Mucosa of rectum (tissue), 2 donors: ENCODE measurements at regions not wholly inside any gene's neighbourhood (a gene's known extent, or its start where the extent isn't known, plus 50 kb on each side); places are given as distances from the start of the nearest gene placed in this dataset.

ENCODE experiments used
- H3K27ac ChIP-seq, 2 donors: one replicate each; pipeline ENCODE4 v1.7.0; 2013; ENCODE audit warnings: inconsistent platforms in 2 of 2, low read depth in 2 of 2, low read length in 2 of 2
- H3K27me3 ChIP-seq, 2 donors: one replicate each; pipeline ENCODE4 v1.7.0; 2013; ENCODE audit warnings: low read length in 2 of 2; ENCODE audit not compliant: control insufficient read depth in 2 of 2, insufficient read depth in 2 of 2
- H3K36me3 ChIP-seq, 2 donors: one replicate each; pipeline ENCODE4 v1.7.0; 2013; ENCODE audit warnings: low read length in 2 of 2; ENCODE audit not compliant: control insufficient read depth in 2 of 2, insufficient read depth in 2 of 2
- H3K4me1 ChIP-seq, 2 donors: one replicate each; pipeline ENCODE4 v1.7.0; 2013; ENCODE audit warnings: low read length in 2 of 2, mild to moderate bottlenecking in 1 of 2; ENCODE audit not compliant: control insufficient read depth in 2 of 2, insufficient read depth in 2 of 2
- H3K4me3 ChIP-seq, 2 donors: one replicate each; pipeline ENCODE4 v1.7.0; 2013; ENCODE audit warnings: low read length in 2 of 2
- H3K9ac ChIP-seq, 2 donors: one replicate each; pipeline ENCODE4 v1.7.0; 2013; ENCODE audit warnings: low read length in 2 of 2, low read depth in 1 of 2, mild to moderate bottlenecking in 1 of 2
- H3K9me3 ChIP-seq, 2 donors: one replicate each; pipeline ENCODE4 v1.7.0; 2013; ENCODE audit warnings: low read length in 2 of 2; ENCODE audit not compliant: control insufficient read depth in 2 of 2
- donor health status: healthy.
- donor health status: Normal muscosa, but diverticular disease.

DNA sequence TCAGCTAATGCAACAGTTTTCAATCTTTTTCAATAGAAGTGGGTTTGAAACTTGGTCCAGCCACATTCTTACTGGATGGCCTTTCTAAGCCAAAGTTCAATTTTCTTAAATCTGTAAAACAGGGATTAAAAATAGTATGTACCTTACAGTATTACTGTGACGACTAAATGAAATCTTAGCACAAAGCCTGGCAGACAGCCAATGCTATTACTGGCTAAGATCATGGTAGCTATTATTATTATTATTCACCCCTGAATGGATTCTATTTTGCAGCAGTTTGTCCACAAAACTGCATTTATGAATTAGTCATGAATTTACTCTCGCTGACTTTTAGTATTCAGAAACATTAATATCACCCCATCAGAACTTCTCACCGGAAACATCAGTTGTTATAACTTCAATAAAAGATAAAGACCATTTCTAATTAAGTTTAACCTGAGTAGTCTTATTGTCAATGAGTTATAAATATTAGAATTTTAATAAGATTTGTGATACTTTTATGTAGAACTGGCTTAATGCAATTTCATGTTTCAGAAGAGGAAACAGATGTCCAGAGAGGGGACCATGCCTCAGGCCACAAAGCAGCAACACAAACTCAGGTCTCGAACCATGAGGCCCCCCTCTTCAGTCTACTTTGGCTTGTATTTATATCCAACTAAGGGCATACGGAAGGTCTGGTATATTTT lies 468.2 kb downstream of the ARHGEF28 start:
- Histone ChIP-seq H3K4me1 (peaks cover 0 to 5% of the 10 kb centered on the region in 2 donors), H3K27ac (no peak overlapping the region), H3K4me3 (no peak overlapping the region), H3K9ac (no peak overlapping the region), H3K36me3 (no peaks in the 10 kb centered on the region), H3K9me3 (no peaks in the 10 kb centered on the region), H3K27me3 (no peaks in the 10 kb centered on the region)

DNA sequence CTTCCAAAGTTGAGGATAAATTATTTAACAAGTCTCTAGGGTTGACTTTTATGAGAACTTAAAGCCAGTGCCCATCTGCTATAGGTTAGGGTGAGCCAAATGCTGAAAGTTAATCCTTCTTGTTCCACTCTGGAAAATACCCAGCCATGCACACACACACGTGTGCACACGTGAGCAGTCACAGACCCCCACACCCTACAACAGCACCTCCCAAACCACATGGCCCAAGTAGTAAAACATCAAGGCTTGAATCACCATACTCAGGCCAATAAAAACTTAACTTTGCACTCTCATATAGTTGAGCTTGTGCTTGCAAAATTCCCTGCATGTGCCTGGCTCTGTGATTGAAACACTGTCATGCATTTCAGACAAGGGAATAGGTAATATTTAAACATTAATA lies 467.6 kb downstream of the ARHGEF28 start:
- Histone ChIP-seq H3K9ac (no peak overlapping the region), H3K27ac (no peak overlapping the region), H3K4me3 (no peak overlapping the region), H3K36me3 (no peaks in the 10 kb centered on the region), H3K4me1 (peaks cover 0 to 5% of the 10 kb centered on the region in 2 donors), H3K27me3 (no peaks in the 10 kb centered on the region), H3K9me3 (no peaks in the 10 kb centered on the region)

DNA sequence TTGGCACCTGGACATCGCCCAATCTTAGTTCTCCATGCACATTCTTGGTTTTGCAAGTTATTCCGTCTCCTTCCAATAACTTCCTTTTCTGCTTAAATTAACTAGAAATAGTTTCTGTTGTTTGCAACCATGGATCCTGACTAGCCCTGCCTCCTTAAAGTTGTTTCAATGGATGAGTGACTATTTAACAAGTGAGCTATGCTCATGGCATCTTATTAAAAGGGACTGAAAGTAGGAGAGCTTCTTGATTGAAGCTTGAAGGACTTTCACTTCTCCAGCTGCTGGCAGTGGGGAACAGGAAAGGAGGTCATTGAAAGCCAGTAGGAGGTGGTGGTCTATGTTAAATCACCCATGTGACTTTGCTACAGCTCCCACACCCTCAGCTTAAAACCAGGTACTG lies 466.8 kb downstream of the ARHGEF28 start:
- H3K9me3 ChIP-seq, result no peaks in the 10 kb centered on the region
- H3K4me1 ChIP-seq, result peaks cover 0 to 5% of the 10 kb centered on the region in 2 donors
- no peak overlapping the region for H3K9ac ChIP-seq
- H3K27ac ChIP-seq, result no peak overlapping the region
- no peaks in the 10 kb centered on the region for H3K27me3 ChIP-seq
- no peak overlapping the region for H3K4me3 ChIP-seq
- H3K36me3 ChIP-seq, result no peaks in the 10 kb centered on the region

DNA sequence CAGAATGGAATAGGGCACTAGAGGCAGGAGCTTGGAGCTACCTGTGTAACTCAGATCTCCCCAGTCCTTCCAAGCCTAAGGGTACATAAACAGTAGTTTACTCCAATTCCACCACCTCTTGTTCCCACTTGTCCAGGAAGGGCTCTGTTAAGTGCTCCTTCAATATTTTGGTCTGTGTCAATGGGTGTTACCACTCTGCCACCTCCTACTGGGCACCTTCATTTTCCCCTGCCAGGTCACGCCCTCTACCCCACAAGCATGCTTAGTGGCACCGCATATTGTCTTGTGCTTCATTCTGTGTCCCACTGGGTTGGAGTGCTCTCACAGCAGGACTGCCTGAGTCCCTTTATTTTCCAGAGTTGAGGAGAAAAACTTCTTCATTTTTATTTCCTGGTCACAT lies 459.8 kb downstream of the ARHGEF28 start:
- H3K27ac ChIP-seq, result no peak overlapping the region

GRCh38 chr5:74085186-74085585 lies 459.2 kb downstream of the ARHGEF28 start:
- Histone ChIP-seq H3K9ac (no peak overlapping the region), H3K4me3 (no peak overlapping the region), H3K4me1 (no peaks in the 10 kb centered on the region), H3K27ac (no peak overlapping the region), H3K9me3 (no peaks in the 10 kb centered on the region), H3K36me3 (no peaks in the 10 kb centered on the region), H3K27me3 (no peaks in the 10 kb centered on the region)

More for the DNA sequence above, 459.8 kb downstream of the ARHGEF28 start:
- Histone ChIP-seq H3K36me3 (no peaks in the 10 kb centered on the region), H3K4me1 (no peaks in the 10 kb centered on the region), H3K9me3 (no peaks in the 10 kb centered on the region), H3K9ac (no peak overlapping the region), H3K4me3 (no peak overlapping the region), H3K27me3 (no peaks in the 10 kb centered on the region)

DNA sequence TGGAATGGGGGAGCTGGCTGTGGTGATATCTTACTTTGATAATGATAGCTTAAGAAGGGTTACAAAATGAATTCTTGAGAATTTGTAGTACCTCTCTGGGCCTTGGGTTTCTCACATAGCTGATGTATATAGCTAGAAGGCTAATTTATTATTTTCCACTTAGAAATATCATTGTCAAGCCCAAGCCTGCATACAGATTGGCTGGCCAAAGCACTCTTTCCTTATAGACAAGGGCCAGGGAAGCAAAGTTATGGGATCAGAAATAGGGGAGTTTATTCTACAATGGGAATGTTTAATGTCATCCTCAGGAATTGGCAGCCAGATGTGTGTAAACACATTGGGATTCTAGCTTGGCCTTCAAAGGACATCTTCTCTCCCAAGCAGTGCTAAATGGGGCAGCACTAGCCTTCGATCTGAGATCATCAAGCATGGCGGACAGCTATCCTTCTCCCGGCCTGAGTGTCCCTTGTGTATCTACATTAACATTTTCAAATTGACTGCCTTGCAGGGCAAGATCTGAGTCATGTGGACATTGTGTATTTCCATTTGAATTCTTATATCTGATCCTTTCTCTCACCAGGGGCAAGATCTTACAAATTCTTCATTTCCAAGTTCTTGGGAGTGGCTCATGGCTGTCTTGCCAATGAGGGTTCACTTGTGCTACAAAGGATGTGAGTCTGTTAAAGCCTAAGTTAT lies 457.2 kb downstream of the ARHGEF28 start:
- Histone ChIP-seq H3K36me3 (no peaks in the 10 kb centered on the region), H3K4me3 (no peak overlapping the region), H3K27me3 (no peaks in the 10 kb centered on the region), H3K4me1 (no peaks in the 10 kb centered on the region), H3K27ac (no peak overlapping the region), H3K9me3 (no peaks in the 10 kb centered on the region), H3K9ac (no peak overlapping the region)

GRCh38 chr5:74082512-74083055 lies 456.6 kb downstream of the ARHGEF28 start:
- Histone ChIP-seq H3K27me3 (no peaks in the 10 kb centered on the region), H3K9me3 (no peaks in the 10 kb centered on the region), H3K27ac (no peak overlapping the region), H3K4me3 (no peak overlapping the region), H3K4me1 (no peaks in the 10 kb centered on the region), H3K36me3 (no peaks in the 10 kb centered on the region), H3K9ac (no peak overlapping the region)

DNA sequence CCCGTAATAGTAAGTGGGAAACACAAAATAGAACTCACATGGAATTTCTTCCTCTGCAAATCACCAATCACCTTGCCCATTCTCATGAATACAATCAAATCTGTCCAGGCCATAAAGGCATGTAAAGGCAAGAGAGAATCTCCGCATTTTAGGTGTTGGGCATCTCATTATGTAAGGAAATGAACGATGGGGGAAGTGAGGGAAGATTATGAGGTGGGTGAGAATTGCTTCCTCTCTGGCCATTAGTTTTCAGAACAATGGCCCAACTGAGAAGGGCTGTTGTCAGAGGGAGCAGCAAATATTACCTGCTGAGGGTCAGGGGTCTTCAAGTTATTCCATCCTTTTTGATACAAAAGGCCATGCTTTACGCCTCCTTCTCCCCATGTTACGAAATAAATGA lies 455.1 kb downstream of the ARHGEF28 start:
- no peaks in the 10 kb centered on the region for H3K36me3 ChIP-seq
- no peaks in the 10 kb centered on the region for H3K27me3 ChIP-seq
- H3K27ac ChIP-seq, result no peak overlapping the region
- H3K9me3 ChIP-seq, result no peaks in the 10 kb centered on the region
- H3K9ac ChIP-seq, result no peak overlapping the region
- H3K4me3 ChIP-seq, result no peak overlapping the region
- H3K4me1 ChIP-seq, result no peaks in the 10 kb centered on the region

DNA sequence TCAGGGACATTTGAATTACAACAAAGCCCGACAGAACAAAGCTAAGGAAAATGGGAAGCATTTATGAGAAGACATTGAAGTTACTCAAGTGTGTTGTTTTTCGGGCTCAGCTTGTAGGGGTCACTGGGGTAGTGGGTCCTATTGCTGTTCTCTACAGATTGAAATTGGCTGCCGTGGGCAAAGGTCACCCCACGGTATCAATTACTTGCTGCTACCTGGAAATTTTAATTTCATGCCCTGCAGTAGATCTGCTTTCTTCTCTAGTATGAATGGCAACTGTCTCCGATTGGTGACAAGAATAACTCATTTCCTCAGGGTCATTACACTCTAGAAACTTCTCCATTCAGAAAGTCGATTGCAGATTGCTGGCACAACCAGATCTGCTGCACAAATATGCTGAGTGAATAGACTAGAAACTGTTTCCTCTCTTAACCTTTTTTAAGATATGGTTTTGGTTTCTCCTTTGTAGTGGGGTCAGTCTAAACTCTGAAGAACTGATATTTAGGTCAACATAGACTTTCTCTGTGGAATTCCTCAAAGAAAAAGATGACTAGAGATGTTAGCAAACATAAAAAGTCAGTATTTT lies 454.1 kb downstream of the ARHGEF28 start:
- Histone ChIP-seq H3K4me3 (no peak overlapping the region), H3K27me3 (no peaks in the 10 kb centered on the region), H3K9ac (no peak overlapping the region), H3K36me3 (no peaks in the 10 kb centered on the region), H3K27ac (no peak overlapping the region), H3K4me1 (no peaks in the 10 kb centered on the region), H3K9me3 (no peaks in the 10 kb centered on the region)
